SJCRH30 (cell line): ENCODE measurements at regions not wholly inside any gene's neighbourhood (a gene's known extent, or its start where the extent isn't known, plus 50 kb on each side); places are given as distances from the start of the nearest gene placed in this dataset.
A peak's percentile ranks its signal among the peaks of the same experiment; 100 is the strongest.

Experiments used
- DNase-seq, 2 experiments: peaks; one replicate each; pipeline ENCODE4 v3.0.0-alpha.2; 2015 to 2020
- H3K27ac ChIP-seq: fragments of 250-450 bp; sonication (Bioruptor Pico); 2 replicates; pipeline ENCODE4 v1.5.1; 2020; ENCODE audit warnings: mild to moderate bottlenecking, moderate library complexity
- H3K27me3 ChIP-seq: fragments of 250-450 bp; sonication (Bioruptor Pico); 2 replicates; pipeline ENCODE4 v1.5.1; 2020; ENCODE audit warnings: mild to moderate bottlenecking, moderate library complexity
- H3K36me3 ChIP-seq: fragments of 250-450 bp; sonication (Bioruptor Pico); 2 replicates; pipeline ENCODE4 v1.5.1; 2020; ENCODE audit warnings: mild to moderate bottlenecking, moderate library complexity
- H3K4me1 ChIP-seq: fragments of 250-450 bp; sonication (Bioruptor Pico); 2 replicates; pipeline ENCODE4 v1.5.1; 2020; ENCODE audit warnings: mild to moderate bottlenecking, moderate library complexity
- H3K4me3 ChIP-seq: fragments of 250-450 bp; sonication (Bioruptor Pico); 2 replicates; pipeline ENCODE4 v1.5.1; 2020; ENCODE audit warnings: mild to moderate bottlenecking, moderate library complexity
- H3K9me3 ChIP-seq: fragments of 250-450 bp; sonication (Bioruptor Pico); replicated peaks from 2 replicates; pipeline ENCODE4 v1.5.1; 2020; ENCODE audit warnings: mild to moderate bottlenecking, moderate library complexity

DNA sequence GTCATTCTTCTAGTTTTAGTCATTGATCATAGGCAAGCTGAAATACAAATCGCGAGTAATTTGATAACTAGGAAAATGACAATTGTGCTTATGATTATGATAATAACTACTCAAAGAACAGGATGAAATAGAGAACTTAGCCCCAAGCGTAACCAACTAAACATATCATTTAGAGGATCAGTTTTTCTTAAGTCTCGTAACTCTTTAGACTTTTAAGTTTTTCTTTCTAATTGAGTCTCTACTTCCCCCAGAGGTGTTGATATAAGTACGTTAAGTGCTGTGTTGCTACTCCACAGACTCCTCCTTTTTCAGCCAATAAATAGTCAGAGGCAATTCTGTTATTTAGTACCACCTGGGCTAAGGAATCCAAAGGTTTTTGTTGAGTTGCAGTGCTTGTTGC lies 96.3 kb downstream of the NHLRC3 start:
- H3K4me3 ChIP-seq, result no peak overlapping the region
- H3K9me3 ChIP-seq, result 0 out of 2 replicates have a peak, but pooled peaks cover 3% of the 10 kb centered on the region
- H3K27me3 ChIP-seq, result no peaks in the 10 kb centered on the region
- H3K4me1 ChIP-seq, result peaks cover 10% of the 10 kb centered on the region
- no peak overlapping the region for H3K27ac ChIP-seq
- DNase-seq, result no peak
- H3K36me3 ChIP-seq, result no peaks in the 10 kb centered on the region

DNA sequence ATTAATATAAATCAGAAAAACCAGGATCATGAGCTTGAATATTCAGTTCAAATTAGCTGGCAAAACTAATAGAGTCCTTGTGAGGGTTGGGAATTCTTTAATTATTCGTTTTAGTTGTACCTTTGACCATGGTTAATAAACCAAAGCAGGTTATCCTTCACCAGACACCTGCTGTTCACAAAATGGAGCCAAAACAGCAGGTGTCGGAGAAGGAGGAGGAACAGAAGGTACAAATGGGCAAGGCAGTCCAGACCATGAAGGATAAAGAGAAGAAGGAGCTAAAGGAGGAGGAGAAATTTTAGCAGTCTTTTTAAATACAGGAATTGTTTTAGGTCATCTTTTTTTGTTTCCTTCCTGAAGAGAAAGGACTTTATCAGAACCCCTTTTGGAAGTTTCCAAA lies 106.1 kb downstream of the NHLRC3 start:
- no peaks in the 10 kb centered on the region for H3K27me3 ChIP-seq
- peaks cover 8% of the 10 kb centered on the region; the same call in 1 of the 2 replicates for H3K4me1 ChIP-seq
- no peak for DNase-seq
- H3K27ac ChIP-seq, result no peak overlapping the region
- H3K4me3 ChIP-seq, result no peak overlapping the region
- no peaks in the 10 kb centered on the region for H3K36me3 ChIP-seq
- H3K9me3 ChIP-seq, result 0 out of 2 replicates have a peak, but pooled peaks cover 5% of the 10 kb centered on the region

DNA sequence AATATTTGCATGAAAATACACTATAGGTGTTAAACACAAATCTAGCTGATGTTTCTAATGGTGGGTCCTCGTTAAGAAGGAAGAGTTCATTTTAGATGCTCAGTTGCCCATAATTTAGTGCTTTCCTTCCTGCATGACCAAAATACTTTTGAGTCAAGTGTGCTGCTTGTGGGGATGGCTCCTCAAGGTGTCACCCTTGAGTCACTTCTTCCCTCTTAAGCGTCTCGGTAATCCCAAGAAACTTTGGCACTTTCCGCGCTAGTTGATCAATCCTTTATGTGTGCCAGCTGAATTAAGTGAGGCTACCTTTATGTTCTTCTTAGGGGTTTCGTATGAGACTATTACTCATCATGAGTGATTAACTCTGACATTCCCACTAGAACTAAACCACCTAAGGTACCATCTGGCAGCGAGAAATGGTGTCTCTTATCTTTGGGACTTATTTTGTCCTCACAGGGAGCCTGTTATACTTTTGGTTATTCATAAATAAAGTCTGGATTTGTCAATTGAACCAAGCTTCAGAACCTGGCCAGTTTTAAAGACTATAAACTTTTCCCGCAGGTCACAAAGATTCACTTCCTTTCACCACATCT lies 106.8 kb downstream of the NHLRC3 start:
- peak; percentile 43 to 72 for DNase-seq
- no peak overlapping the region for H3K4me3 ChIP-seq
- 0 out of 2 replicates have a peak, but pooled peaks cover 5% of the 10 kb centered on the region for H3K9me3 ChIP-seq
- no peak overlapping the region for H3K27ac ChIP-seq
- H3K27me3 ChIP-seq, result no peaks in the 10 kb centered on the region
- peaks cover 8% of the 10 kb centered on the region; the same call in 1 of the 2 replicates for H3K4me1 ChIP-seq
- H3K36me3 ChIP-seq, result no peaks in the 10 kb centered on the region

DNA sequence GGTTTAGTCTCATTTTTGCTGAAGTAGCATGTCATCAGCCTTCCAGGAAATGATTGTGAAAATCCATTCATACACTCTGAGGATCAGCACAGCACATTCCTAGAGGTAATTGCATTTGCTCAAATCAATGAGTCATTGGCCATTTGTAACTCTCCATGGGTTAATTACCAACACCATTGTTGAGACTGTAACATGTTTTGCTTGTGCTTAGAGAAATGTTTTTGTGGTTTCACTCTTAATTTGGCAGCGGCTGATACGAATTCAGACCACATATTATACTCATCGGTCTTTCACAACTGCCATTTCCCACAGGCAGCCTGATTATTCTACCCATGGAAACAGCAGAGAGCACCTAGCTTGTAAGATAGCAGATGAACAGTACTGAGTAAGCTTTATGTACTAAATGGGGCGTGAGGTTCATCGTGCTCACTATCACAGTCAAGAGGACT lies 110.3 kb downstream of the NHLRC3 start:
- H3K4me3 ChIP-seq, result 0 out of 2 replicates have a peak overlapping the region, but pooled peaks have one; percentile 6
- peak overlapping the region; percentile 2; the same call in 1 of the 2 replicates for H3K27ac ChIP-seq
- H3K4me1 ChIP-seq, result peaks cover 8% of the 10 kb centered on the region; the same call in 1 of the 2 replicates
- DNase-seq, result peak; percentile 20 to 53
- H3K27me3 ChIP-seq, result no peaks in the 10 kb centered on the region
- H3K9me3 ChIP-seq, result 0 out of 2 replicates have a peak, but pooled peaks cover 5% of the 10 kb centered on the region
- no peaks in the 10 kb centered on the region for H3K36me3 ChIP-seq

DNA sequence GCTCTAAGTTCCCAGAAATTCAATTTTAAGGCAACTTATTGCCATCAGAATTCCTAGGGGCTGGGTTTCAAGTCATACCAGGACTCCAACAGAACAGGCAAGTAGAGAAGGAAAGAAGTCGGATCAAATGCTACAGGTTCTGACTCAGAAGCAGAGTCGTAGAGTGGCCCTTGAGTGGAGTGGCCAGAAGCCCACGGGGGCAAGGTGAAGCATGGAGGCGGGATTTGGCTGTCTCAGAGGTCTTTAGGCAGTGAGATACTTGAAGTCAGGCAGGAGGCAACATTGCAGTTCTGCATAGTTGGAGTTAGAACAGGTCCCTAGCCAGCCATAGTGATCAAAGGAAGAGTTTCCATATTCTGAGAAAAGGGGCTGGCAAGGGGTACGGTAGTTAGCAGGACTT lies 111.6 kb downstream of the NHLRC3 start:
- H3K27me3 ChIP-seq, result no peaks in the 10 kb centered on the region
- peaks cover 8% of the 10 kb centered on the region; the same call in 1 of the 2 replicates for H3K4me1 ChIP-seq
- H3K4me3 ChIP-seq, result no peak overlapping the region
- no peak overlapping the region for H3K27ac ChIP-seq
- H3K9me3 ChIP-seq, result 0 out of 2 replicates have a peak, but pooled peaks cover 5% of the 10 kb centered on the region
- DNase-seq, result no peak
- no peaks in the 10 kb centered on the region for H3K36me3 ChIP-seq

DNA sequence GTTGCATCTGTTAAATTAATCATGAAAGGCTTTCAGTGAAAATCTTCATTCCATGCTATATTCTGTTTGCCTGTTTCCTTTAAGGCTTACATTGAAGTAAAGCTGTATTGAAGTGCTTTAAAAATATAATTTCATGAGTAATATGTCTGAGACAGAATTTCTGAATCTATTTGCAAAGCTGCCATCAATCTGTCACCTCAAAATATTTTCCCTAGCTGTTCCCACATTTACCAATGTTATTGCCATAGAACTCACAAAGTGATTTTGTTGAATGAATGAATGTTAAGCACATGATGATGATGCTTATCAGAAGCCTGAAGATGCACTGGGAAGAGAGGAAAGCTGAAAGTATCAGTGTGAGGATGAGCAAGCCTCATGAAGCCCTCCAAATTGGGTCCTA lies 115.8 kb downstream of the NHLRC3 start:
- Histone ChIP-seq H3K4me1 (peaks cover 2% of the 10 kb centered on the region; the same call in 1 of the 2 replicates), H3K4me3 (no peak overlapping the region), H3K27me3 (no peaks in the 10 kb centered on the region), H3K9me3 (no peaks in the 10 kb centered on the region), H3K36me3 (no peaks in the 10 kb centered on the region), H3K27ac (no peak overlapping the region)
- no peak for DNase-seq

DNA sequence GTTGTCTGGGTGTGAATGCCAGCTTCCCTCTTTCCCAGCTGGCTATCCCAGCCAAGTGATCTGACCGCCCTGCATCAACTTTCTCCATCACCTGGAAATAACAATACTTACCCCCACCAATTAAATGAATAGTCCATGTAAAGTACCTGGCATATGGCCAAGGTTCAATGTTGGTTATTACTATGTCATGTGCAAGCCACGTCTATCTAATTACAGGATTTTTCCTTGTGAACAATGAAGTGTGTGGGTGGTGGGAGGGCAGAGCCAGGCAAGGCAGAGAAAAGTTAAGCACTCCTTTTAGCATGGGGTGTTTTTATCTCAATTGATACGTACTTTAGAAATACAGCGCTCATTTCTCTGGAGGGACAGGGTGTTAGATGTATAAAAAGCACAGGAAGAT lies 121.1 kb downstream of the NHLRC3 start:
- Histone ChIP-seq H3K4me3 (no peak overlapping the region), H3K4me1 (peaks cover 8% of the 10 kb centered on the region; the same call in 1 of the 2 replicates), H3K36me3 (no peaks in the 10 kb centered on the region; the same call in 1 of the 2 replicates), H3K9me3 (no peaks in the 10 kb centered on the region), H3K27me3 (no peaks in the 10 kb centered on the region), H3K27ac (no peak overlapping the region)
- DNase-seq, result peak in 1 of 2 experiments; percentile 20

DNA sequence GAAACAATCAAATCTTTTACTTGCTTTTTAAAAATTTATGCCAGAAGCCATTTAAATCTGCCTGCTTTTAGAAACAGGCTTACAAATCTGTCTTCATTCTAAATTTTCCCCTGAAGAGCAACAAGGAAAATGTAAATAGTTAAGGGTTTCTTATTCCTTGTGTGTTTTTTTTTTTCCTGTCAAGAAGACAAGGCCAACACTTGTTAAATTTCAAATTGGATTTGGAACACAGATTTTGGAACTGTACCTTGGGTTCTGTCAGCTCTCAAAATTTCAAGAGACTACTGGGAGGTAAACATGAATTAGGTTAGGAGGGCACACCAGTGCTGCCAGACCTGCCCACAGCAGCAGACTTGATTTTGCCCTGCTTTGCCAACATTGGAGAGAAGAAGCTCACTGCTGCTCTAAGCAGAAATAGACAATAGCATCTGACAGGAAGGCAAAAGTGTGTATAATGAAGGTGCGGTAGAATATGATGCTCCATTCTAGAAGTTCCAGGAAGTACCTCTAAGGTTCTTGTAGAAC lies 121.7 kb downstream of the NHLRC3 start:
- H3K4me1 ChIP-seq, result peaks cover 8% of the 10 kb centered on the region; the same call in 1 of the 2 replicates
- no peaks in the 10 kb centered on the region for H3K27me3 ChIP-seq
- peak in 1 of 2 experiments; percentile 21 for DNase-seq
- H3K27ac ChIP-seq, result no peak overlapping the region
- no peak overlapping the region for H3K4me3 ChIP-seq
- no peaks in the 10 kb centered on the region; the same call in 1 of the 2 replicates for H3K36me3 ChIP-seq
- no peaks in the 10 kb centered on the region for H3K9me3 ChIP-seq

DNA sequence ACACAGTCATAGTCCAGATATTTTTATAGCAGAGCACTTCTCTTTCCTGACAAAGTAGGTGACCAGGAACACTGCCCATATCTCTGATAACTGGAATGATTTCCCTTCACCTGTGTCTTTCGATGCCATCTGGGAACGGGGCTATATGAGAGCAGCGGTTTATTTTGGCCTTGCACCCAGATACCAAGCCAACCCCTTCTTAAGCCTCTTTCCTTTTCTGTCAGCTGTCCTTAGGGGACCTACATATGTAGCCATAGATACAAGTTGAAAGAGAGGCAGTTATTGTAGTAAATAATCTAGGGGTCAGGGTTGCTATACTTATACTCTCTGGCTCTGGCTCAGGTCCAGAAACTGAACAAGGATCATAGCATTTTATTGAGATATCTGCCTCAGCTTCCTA lies 128.8 kb downstream of the NHLRC3 start:
- Histone ChIP-seq H3K36me3 (no peaks in the 10 kb centered on the region; the same call in 1 of the 2 replicates), H3K9me3 (no peaks in the 10 kb centered on the region; the same call in 1 of the 2 replicates), H3K4me1 (peaks cover 10% of the 10 kb centered on the region), H3K4me3 (no peak overlapping the region), H3K27me3 (no peaks in the 10 kb centered on the region), H3K27ac (no peak overlapping the region)
- DNase-seq, result no peak

DNA sequence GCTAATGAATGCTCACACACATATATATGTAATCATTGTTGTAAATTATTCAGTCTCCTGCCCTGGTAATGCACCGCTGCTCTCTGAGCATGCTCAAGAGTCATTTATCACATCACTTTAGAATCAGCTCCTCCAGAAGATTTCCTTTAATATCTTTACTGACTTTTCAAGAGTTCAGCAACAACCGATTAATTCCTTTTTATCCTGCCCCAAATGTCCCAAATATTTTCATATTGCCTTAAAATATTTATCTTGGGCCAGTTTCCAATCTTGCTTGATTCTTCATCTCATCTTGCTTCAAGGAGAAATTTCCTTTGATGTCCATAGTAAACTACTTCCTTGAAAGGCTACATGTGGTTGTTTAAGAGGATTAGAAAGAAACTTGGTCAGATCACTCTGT lies 132.5 kb downstream of the NHLRC3 start:
- no peak for DNase-seq
- Histone ChIP-seq H3K4me3 (no peak overlapping the region), H3K27me3 (no peaks in the 10 kb centered on the region), H3K27ac (no peak overlapping the region), H3K4me1 (peaks cover 10% of the 10 kb centered on the region), H3K9me3 (no peaks in the 10 kb centered on the region; the same call in 1 of the 2 replicates), H3K36me3 (no peaks in the 10 kb centered on the region)

DNA sequence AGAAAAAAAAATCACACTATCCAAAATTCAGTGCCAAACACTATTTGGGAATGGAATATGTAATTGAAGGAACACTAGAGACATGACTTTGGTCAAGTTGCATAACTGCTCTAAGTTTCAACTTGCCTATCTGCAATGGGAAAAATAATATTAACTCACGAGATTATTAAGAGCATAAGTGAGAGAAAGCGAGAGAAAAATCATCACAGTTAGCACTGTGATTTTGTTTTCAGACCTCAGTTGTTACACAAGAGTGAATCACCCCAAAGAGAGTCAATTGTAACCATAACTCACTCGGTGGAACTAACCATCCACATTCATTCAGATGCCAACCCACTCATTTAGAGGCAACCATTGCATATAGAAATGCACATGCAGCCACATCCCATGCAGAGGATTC lies 147.1 kb downstream of the NHLRC3 start:
- Histone ChIP-seq H3K36me3 (no peaks in the 10 kb centered on the region), H3K4me1 (peaks cover 13% of the 10 kb centered on the region), H3K27ac (no peak overlapping the region), H3K27me3 (no peaks in the 10 kb centered on the region), H3K4me3 (no peak overlapping the region), H3K9me3 (no peaks in the 10 kb centered on the region)
- no peak for DNase-seq

DNA sequence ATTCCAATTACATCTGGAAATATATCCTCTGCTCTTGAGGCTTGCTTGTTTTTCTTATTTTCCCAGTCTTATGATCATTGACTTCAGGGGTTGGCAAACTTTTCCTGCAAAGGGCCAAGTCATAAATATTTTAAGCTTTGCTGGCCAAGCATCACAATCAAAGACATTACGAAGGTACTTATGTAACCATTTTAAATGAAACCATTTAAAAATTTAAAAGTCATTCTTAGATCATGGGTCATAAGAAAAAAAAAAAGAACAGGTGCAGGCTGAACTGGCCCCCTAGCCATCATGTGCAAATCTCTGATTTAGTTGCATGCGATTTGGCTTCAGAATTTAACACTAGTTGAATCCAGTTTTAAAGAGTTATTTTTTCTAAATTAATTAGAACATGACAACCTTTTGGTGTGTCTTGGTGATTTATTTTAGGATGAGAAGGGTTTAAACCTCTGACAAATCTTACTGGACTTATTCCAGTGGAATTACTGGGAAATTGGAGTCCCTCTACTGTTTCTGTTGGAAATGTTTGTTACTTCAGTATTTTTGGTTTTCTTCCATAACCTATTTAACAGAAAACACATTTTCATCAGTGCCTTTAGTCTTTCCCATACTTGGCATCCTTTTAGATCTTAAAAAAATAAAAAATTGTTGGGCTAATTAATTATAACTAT lies 148.1 kb downstream of the NHLRC3 start:
- peak in 1 of 2 experiments; percentile 18 for DNase-seq
- no peak overlapping the region for H3K4me3 ChIP-seq
- no peaks in the 10 kb centered on the region for H3K36me3 ChIP-seq
- H3K9me3 ChIP-seq, result no peaks in the 10 kb centered on the region
- no peak overlapping the region; the same call in 1 of the 2 replicates for H3K27ac ChIP-seq
- peaks cover 13% of the 10 kb centered on the region for H3K4me1 ChIP-seq
- H3K27me3 ChIP-seq, result no peaks in the 10 kb centered on the region

DNA sequence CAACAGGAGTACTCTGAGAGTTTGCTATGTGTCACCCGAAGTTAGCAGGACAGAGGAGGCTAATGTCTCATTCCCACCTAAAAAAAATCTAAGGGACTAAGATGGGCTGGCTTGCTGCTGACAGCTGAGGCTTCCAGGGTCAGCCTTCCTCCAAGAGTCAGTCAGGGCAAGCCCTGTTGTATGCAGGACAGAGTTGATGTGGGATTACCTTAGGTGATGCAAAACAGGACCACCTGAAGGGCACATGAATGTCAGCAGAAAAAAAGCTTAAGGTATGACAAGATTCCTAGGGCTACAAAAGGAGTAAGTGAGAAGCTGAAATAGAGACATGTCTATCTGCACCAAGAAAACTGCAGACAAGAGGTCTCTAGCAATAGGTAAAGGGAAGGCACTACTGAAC lies 151.5 kb downstream of the NHLRC3 start:
- no peaks in the 10 kb centered on the region for H3K9me3 ChIP-seq
- no peak overlapping the region for H3K27ac ChIP-seq
- H3K36me3 ChIP-seq, result no peaks in the 10 kb centered on the region
- no peaks in the 10 kb centered on the region for H3K27me3 ChIP-seq
- H3K4me1 ChIP-seq, result peaks cover 13% of the 10 kb centered on the region
- no peak overlapping the region for H3K4me3 ChIP-seq
- no peak for DNase-seq

DNA sequence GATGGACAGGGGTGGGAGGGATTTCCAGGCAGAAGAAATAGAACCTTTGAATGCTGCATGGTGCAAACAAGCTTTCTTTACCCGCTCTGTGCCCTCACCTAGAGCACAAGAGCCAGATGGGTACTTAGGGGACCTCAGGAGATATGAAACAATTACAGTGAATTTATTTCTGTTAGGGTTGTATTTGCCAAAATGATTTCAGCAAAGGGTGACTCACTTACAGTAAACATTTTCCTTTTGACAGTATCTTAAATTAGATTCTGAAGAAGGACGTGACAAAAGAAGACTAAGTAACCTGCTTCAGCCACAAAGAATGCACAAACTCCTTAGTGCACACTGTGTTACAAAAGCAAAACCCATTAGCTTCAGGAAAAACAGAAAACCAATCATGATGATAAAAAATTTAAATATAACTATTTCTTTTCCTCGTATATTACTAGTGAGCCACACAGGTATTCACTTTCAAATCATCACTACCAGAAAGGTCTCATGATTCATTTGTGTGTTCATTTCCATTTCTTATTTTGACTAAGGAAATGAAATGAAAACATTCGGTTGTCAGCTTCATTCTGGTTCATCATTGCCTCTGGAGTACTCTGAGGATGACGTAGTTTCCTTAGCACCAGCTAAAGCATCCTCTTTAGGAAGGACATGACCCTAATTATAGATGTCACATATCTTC lies 158.8 kb downstream of the NHLRC3 start:
- H3K9me3 ChIP-seq, result no peaks in the 10 kb centered on the region
- no peaks in the 10 kb centered on the region for H3K36me3 ChIP-seq
- H3K27ac ChIP-seq, result no peak overlapping the region
- no peaks in the 10 kb centered on the region for H3K27me3 ChIP-seq
- no peak overlapping the region for H3K4me3 ChIP-seq
- peaks cover 10% of the 10 kb centered on the region; the same call in 1 of the 2 replicates for H3K4me1 ChIP-seq
- DNase-seq, result no peak

DNA sequence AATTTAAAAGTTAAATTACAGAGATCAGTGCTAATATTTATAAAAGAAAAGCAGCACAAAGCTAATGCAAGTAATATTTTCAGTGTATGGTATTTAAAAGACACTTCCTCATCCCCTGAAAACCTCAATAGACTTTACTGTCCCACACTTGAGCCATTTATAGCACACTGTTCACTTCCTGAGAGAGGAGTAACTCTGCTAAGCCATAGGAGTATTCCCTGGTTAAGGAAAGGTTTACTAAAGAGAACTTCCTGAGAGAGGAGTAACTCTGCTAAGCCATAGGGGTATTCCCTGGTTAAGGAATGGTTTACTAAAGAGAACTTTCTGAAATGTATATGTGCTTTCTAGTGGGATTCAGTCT lies 159.4 kb downstream of the NHLRC3 start:
- Histone ChIP-seq H3K9me3 (no peaks in the 10 kb centered on the region), H3K27ac (no peak overlapping the region), H3K4me3 (no peak overlapping the region), H3K36me3 (no peaks in the 10 kb centered on the region), H3K27me3 (no peaks in the 10 kb centered on the region), H3K4me1 (peaks cover 10% of the 10 kb centered on the region; the same call in 1 of the 2 replicates)
- DNase-seq, result no peak
